Epidermal melanocyte (primary cell): ENCODE measurements at regions not wholly inside any gene's neighbourhood (a gene's known extent, or its start where the extent isn't known, plus 50 kb on each side); places are given as distances from the start of the nearest gene placed in this dataset.
"Not testable (repeated sequence)": the region's sequence is repeated elsewhere in the genome, so short reads cannot be mapped to it uniquely, and the experiment has no call there.

Experiments
- DNase-seq: peaks from one replicate; pipeline ENCODE4 v3.0.0; 2011; ENCODE audit warnings: low spot score; ENCODE audit not compliant: insufficient read length

GRCh38 chr14:54010981-54011380 is 54.4 kb upstream of the BMP4 start:
- DNase-seq: no peak

- DNase-seq: no peak
These were observed 66.4 kb upstream of the BMP4 start for GRCh38 chr14:54023027-54023426.

GRCh38 chr14:54025661-54026060 is 69.0 kb upstream of the BMP4 start:
- no peak for DNase-seq

GRCh38 chr14:54026671-54027070 is 70.0 kb upstream of the BMP4 start:
- DNase-seq: no peak

GRCh38 chr14:54030996-54031395 is 74.4 kb upstream of the BMP4 start:
- DNase-seq: not testable (repeated sequence)

- not testable (repeated sequence) for DNase-seq
These were observed 76.7 kb upstream of the BMP4 start for GRCh38 chr14:54033285-54033684.

- DNase-seq: no peak
These were observed 82.1 kb upstream of the BMP4 start for GRCh38 chr14:54038724-54039123.

- DNase-seq: no peak
These were observed 82.7 kb upstream of the BMP4 start for GRCh38 chr14:54039311-54039710.

GRCh38 chr14:54040846-54041245 is 84.2 kb upstream of the BMP4 start:
- no peak for DNase-seq

- no peak for DNase-seq
These were observed 89.6 kb upstream of the BMP4 start for GRCh38 chr14:54046250-54046649.

GRCh38 chr14:54047645-54048308 is 91.2 kb upstream of the BMP4 start:
- no peak for DNase-seq

GRCh38 chr14:54048311-54048710 is 91.7 kb upstream of the BMP4 start:
- no peak for DNase-seq

- DNase-seq: no peak
These were observed 92.1 kb upstream of the BMP4 start for GRCh38 chr14:54048736-54049135.

GRCh38 chr14:54050759-54051158 is 94.1 kb upstream of the BMP4 start:
- DNase-seq: no peak

- DNase-seq: no peak
These were observed 96.2 kb upstream of the BMP4 start for GRCh38 chr14:54052696-54053385.

- no peak for DNase-seq
These were observed 96.7 kb upstream of the BMP4 start for GRCh38 chr14:54053386-54053745.

- no peak for DNase-seq
These were observed 101.9 kb upstream of the BMP4 start for GRCh38 chr14:54058505-54058904.

- no peak for DNase-seq
These were observed 127.1 kb upstream of the BMP4 start for GRCh38 chr14:54083549-54084239.

GRCh38 chr14:54085232-54085761 is 128.7 kb upstream of the BMP4 start:
- DNase-seq: no peak

GRCh38 chr14:54085841-54086240 is 129.2 kb upstream of the BMP4 start:
- no peak for DNase-seq

- no peak for DNase-seq
These were observed 130.1 kb upstream of the BMP4 start for GRCh38 chr14:54086767-54087166.

- no peak for DNase-seq
These were observed 130.8 kb upstream of the BMP4 start for GRCh38 chr14:54087376-54087775.
